ENCODE measurements at regions not wholly inside any gene's neighbourhood (a gene's known extent, or its start where the extent isn't known, plus 50 kb on each side); places are given as distances from the start of the nearest gene placed in this dataset.
A peak's percentile ranks its signal among the peaks of the same experiment; 100 is the strongest.

GRCh38 chr6:16058201-16058928, 70.5 kb upstream of the MYLIP start (continued):
- TF ChIP-seq REST (IDR thresholded peaks at IDR 0.05; ENCODE audit: unreplicated experiment), result no peak

- no peaks in the 10 kb centered on the region for H3K36me3 ChIP-seq (ENCODE audit: insufficient read depth)
- H2AFZ ChIP-seq, result peak overlapping the region; percentile 92; the same call in 1 of the 2 replicates
- Mint-ChIP-seq H3K4me3 (no peak overlapping the region), H3K9me3 (peaks cover 6% of the 10 kb centered on the region; the same call in 2 of the 3 replicates), H3K27me3 (ENCODE audit: insufficient read depth, low read depth, poor library complexity) (peaks cover 5% of the 10 kb centered on the region), H3K4me1 (peaks cover 45% of the 10 kb centered on the region), H3K36me3 (ENCODE audit: low read depth) (peaks cover 7% of the 10 kb centered on the region), H3K27ac (no peak overlapping the region)
- H3K4me3 ChIP-seq, result no peak overlapping the region
- H3K4me2 ChIP-seq, result no peak overlapping the region
- ATAC-seq, result no peak
- no peak for DNase-seq (ENCODE audit: low spot score)
- no peaks in the 10 kb centered on the region; the same call in 1 of the 2 replicates for H3K9me2 ChIP-seq (ENCODE audit: insufficient read depth)
- peaks cover 26% of the 10 kb centered on the region for H3K4me1 ChIP-seq (ENCODE audit: insufficient read depth)
- no peaks in the 10 kb centered on the region for H4K20me1 ChIP-seq (replicated peaks; ENCODE audit: insufficient read depth)
- H3K27ac ChIP-seq (ENCODE audit: low read depth), result no peak overlapping the region
- no peaks in the 10 kb centered on the region for H3K27me3 ChIP-seq (ENCODE audit: insufficient read depth)
- H3K79me2 ChIP-seq (replicated peaks; ENCODE audit: insufficient read depth), result no peaks in the 10 kb centered on the region
- H3F3A ChIP-seq (replicated peaks; ENCODE audit: low read depth), result no peaks in the 10 kb centered on the region
- TF ChIP-seq CTCF (conservative IDR thresholded peaks at IDR 0.05; ENCODE audit: low read depth in 2 of 2) (no peak), CREB1 (CRISPR knock-in tag; IDR thresholded peaks at IDR 0.05; ENCODE audit: low read depth) (no peak), ETS1 (IDR thresholded peaks at IDR 0.05) (no peak), STAT1 (IDR thresholded peaks at IDR 0.05; ENCODE audit: unreplicated experiment) (no peak), ZNF114 (CRISPR knock-in tag; IDR thresholded peaks at IDR 0.05) (no peak), JUNB (IDR thresholded peaks at IDR 0.05; ENCODE audit: unreplicated experiment) (no peak), NANOG (IDR thresholded peaks at IDR 0.05; ENCODE audit: borderline replicate concordance) (no peak), EZH2phosphoT487 (IDR thresholded peaks at IDR 0.05; ENCODE audit: unreplicated experiment) (no peak), REST (IDR thresholded peaks at IDR 0.05; ENCODE audit: unreplicated experiment) (no peak), POLR2AphosphoS5 (IDR thresholded peaks at IDR 0.05; ENCODE audit: low read depth) (no peak), ZNF331 (CRISPR knock-in tag; IDR thresholded peaks at IDR 0.05; ENCODE audit: low read depth) (no peak)
Observed at GRCh38 chr6:16057446-16057845, 71.4 kb upstream of the MYLIP start.
